CD4-positive, CD25-positive, alpha-beta regulatory T cell (primary cell): ENCODE measurements at regions not wholly inside any gene's neighbourhood (a gene's known extent, or its start where the extent isn't known, plus 50 kb on each side); places are given as distances from the start of the nearest gene placed in this dataset.
A peak's percentile ranks its signal among the peaks of the same experiment; 100 is the strongest.

ENCODE experiments used
- ATAC-seq, 2 donors: fragments of 150-1000 bp; cut with Tn5 transposase; one replicate each; pipeline ENCODE4 v1.10.0; 2021; ENCODE audit warnings: low read depth in 2 of 2, moderate number of reproducible peaks in 2 of 2, moderate library complexity in 1 of 2
- DNase-seq, 3 donors: peaks; one replicate each; pipeline versions ENCODE4 v3.0.0 to v3.0.0-alpha.2; 2012 to 2022; ENCODE audit warnings: mixed read lengths in 1 of 3
- H3K27ac ChIP-seq: one replicate; pipeline ENCODE4 v1.7.0; 2013; ENCODE audit warnings: mild to moderate bottlenecking, low read length; ENCODE audit not compliant: insufficient read depth, poor library complexity, severe bottlenecking
- H3K27me3 ChIP-seq: one replicate; pipeline ENCODE4 v1.7.0; 2013; ENCODE audit warnings: low read length; ENCODE audit not compliant: control insufficient read depth, insufficient read depth
- H3K36me3 ChIP-seq: one replicate; pipeline ENCODE4 v1.7.0; 2013; ENCODE audit warnings: mild to moderate bottlenecking, low read length, moderate library complexity; ENCODE audit not compliant: control insufficient read depth, insufficient read depth
- H3K4me1 ChIP-seq: 2 replicates; pipeline ENCODE4 v1.7.0; 2013; ENCODE audit warnings: mild to moderate bottlenecking, low read length; ENCODE audit not compliant: insufficient read depth, control insufficient read depth, poor library complexity, severe bottlenecking
- H3K4me3 ChIP-seq: one replicate; pipeline ENCODE4 v1.7.0; 2013; ENCODE audit warnings: low read depth, mild to moderate bottlenecking, low read length, moderate library complexity
- H3K9me3 ChIP-seq, 2 experiments: 1 replicate in 1 of 2; 2 replicates in 1 of 2; pipeline ENCODE4 v1.7.0; 2013; ENCODE audit warnings: low read length in 2 of 2, mild to moderate bottlenecking in 1 of 2, moderate library complexity in 1 of 2; ENCODE audit not compliant: control insufficient read depth in 2 of 2
- H3K27ac Mint-ChIP-seq, 3 donors: one replicate each; pipeline ENCODE4 v1.8.0; 2020 to 2022; ENCODE audit warnings: mild to moderate bottlenecking in 3 of 3, mixed read lengths in 3 of 3, moderate library complexity in 2 of 3
- H3K27me3 Mint-ChIP-seq: one replicate; pipeline ENCODE4 v1.8.0; 2022; ENCODE audit warnings: mild to moderate bottlenecking, mixed read lengths
- H3K36me3 Mint-ChIP-seq: one replicate; pipeline ENCODE4 v1.8.0; 2020; ENCODE audit warnings: mixed read lengths
- H3K4me1 Mint-ChIP-seq, 4 donors: one replicate each; pipeline ENCODE4 v1.8.0; 2020 to 2022; ENCODE audit warnings: mixed read lengths in 4 of 4, mild to moderate bottlenecking in 1 of 4
- H3K4me3 Mint-ChIP-seq, 4 donors: one replicate each; pipeline ENCODE4 v1.8.0; 2020 to 2022; ENCODE audit warnings: mild to moderate bottlenecking in 4 of 4, mixed read lengths in 4 of 4, moderate library complexity in 3 of 4
- H3K9me3 Mint-ChIP-seq, 7 donors: one replicate each; pipeline ENCODE4 v1.8.0; 2020 to 2022; ENCODE audit warnings: mixed read lengths in 7 of 7, mild to moderate bottlenecking in 3 of 7, moderate library complexity in 2 of 7

DNA sequence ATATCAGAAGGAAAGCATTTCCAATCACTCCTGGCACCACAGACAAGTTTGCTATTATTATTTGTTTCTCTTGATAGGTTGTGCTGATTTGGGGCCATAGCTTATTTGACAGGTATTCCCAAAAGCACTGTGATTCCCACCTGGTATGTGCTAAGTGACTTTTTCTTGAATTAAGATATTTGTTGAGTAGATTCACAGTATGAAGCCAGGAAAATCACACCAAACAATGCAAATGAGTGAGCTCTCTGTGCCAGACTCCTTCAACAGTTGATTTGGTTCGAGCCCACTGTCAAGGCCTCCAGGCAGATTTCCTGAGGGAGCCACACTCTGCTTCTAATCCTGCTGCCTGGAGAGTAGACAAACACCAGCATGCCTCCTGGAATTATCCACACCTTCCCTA is 253.0 kb upstream of the POU2AF2 start:
- Mint-ChIP-seq H3K4me1 (no peaks in the 10 kb centered on the region), H3K36me3 (no peaks in the 10 kb centered on the region), H3K4me3 (no peak overlapping the region), H3K9me3 (peaks cover 0 to 2% (median 0%) of the 10 kb centered on the region in 7 donors), H3K27me3 (peaks cover 7% of the 10 kb centered on the region), H3K27ac (no peak overlapping the region)
- Histone ChIP-seq H3K9me3 (no peaks in the 10 kb centered on the region), H3K27me3 (no peaks in the 10 kb centered on the region), H3K27ac (no peak overlapping the region), H3K4me1 (no peaks in the 10 kb centered on the region), H3K36me3 (no peaks in the 10 kb centered on the region), H3K4me3 (no peak overlapping the region)
- DNase-seq (no peak), ATAC-seq (no peak)

DNA sequence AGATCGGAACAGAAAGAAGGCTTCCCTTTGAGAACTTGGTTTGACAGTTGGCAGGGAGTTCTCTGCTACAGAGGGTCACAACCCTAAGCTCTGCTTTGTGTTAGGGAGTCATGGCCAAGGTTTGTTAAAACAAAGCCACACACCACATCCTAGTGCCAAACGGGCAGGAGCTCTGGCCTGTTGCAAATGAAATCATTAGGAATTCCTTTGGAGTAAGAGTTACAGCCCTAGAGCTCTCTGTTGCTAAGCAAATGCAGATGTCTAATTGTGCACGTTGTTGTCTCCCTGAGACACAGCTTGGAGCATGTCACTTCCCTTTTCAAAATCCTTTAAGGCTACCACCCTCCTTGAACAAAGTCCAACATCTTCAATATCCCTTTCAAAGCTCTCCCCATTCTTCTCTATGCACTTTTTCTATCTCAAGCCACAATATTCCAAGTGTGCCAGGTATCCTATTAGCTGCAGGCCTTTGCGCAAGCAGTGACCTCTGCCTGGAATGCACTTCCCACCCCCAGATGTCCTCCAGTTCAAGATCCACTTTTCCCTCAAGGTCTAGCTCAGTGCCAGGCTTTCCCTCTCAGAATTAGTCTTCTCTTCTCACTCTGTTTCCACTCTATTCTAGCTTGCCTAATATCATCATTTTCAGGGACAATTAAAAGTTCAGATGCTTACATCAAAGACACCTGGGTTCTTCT is 253.7 kb upstream of the POU2AF2 start:
- no peaks in the 10 kb centered on the region for H3K9me3 ChIP-seq
- H3K27me3 ChIP-seq, result no peaks in the 10 kb centered on the region
- H3K27ac Mint-ChIP-seq, result peak overlapping the region in 1 of 3 donors; percentile 6
- H3K36me3 ChIP-seq, result no peaks in the 10 kb centered on the region
- H3K27ac ChIP-seq, result no peak overlapping the region
- no peaks in the 10 kb centered on the region for H3K4me1 Mint-ChIP-seq
- H3K9me3 Mint-ChIP-seq, result peaks cover 0 to 4% (median 0%) of the 10 kb centered on the region in 7 donors
- peaks cover 7% of the 10 kb centered on the region for H3K27me3 Mint-ChIP-seq
- no peak overlapping the region for H3K4me3 ChIP-seq
- no peak overlapping the region for H3K4me3 Mint-ChIP-seq
- DNase-seq (no peak), ATAC-seq (no peak)
- H3K4me1 ChIP-seq, result no peaks in the 10 kb centered on the region
- H3K36me3 Mint-ChIP-seq, result no peaks in the 10 kb centered on the region

DNA sequence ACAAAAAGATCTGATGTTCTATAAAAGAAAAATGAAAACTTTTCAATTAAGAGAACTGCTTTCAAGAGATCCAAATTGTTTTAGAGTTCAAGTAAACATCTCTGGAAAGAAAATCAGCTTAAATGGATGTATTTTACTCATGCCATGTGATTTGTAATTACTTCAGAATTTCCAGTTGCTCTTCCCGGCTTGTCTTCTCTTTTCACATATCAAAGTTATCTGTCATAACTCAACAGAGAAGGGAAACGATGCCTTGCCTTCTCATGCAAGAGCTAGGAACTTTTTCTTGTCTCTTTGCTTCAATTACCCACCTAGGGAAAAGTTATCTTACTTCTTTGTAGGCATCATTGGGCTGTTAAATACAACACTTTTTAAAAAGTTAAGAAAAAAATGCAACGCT is 255.2 kb upstream of the POU2AF2 start:
- no peaks in the 10 kb centered on the region for H3K36me3 ChIP-seq
- no peaks in the 10 kb centered on the region for H3K4me1 Mint-ChIP-seq

DNA sequence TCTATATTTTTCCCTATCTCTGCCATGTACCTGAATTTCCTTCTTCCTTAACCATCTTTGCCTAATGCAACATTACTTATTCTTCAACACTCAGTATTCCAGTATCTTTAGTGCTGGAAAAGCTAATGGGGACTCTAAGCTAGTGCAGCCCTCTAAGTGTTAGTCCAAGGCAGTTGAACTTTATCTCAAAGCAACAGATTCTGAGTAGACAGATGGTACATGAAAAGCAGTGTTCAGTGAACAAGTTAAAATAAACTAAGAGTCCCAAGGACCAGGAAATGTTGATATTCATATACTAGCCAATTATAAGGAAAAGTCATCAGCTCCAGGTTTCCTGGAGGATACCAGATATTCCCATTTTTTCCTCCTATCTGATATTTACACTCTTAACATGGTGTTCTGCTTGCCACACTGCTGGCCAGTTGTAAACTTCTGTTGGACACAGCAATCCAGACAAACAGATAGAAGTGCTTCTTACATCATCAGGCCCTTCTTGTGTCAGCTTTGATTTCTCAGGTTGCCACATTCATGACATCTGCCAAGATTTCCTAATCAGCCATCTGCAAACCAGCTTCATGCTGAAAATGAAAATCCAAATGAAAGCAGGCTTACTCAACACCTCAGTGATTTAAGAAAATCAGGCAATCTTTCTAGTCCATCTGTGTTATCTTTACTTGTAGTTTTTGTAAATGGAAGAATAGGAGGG is 255.9 kb upstream of the POU2AF2 start:
- Histone ChIP-seq H3K36me3 (no peaks in the 10 kb centered on the region), H3K4me3 (no peak overlapping the region), H3K27ac (no peak overlapping the region), H3K27me3 (no peaks in the 10 kb centered on the region), H3K4me1 (no peaks in the 10 kb centered on the region), H3K9me3 (no peaks in the 10 kb centered on the region)
- Mint-ChIP-seq H3K4me3 (no peak overlapping the region), H3K9me3 (peaks cover 0 to 4% (median 0%) of the 10 kb centered on the region in 7 donors), H3K27ac (no peak overlapping the region), H3K4me1 (no peaks in the 10 kb centered on the region), H3K36me3 (no peaks in the 10 kb centered on the region), H3K27me3 (peaks cover 10% of the 10 kb centered on the region)
- ATAC-seq (no peak), DNase-seq (no peak)

More for the DNA sequence above, 255.2 kb upstream of the POU2AF2 start:
- H3K4me3 Mint-ChIP-seq, result no peak overlapping the region
- H3K9me3 Mint-ChIP-seq, result peaks cover 0 to 4% (median 0%) of the 10 kb centered on the region in 7 donors
- Histone ChIP-seq H3K27ac (no peak overlapping the region), H3K4me3 (no peak overlapping the region), H3K4me1 (no peaks in the 10 kb centered on the region), H3K27me3 (no peaks in the 10 kb centered on the region), H3K9me3 (no peaks in the 10 kb centered on the region)
- no peak for ATAC-seq
- no peak overlapping the region for H3K27ac Mint-ChIP-seq
- no peaks in the 10 kb centered on the region for H3K36me3 Mint-ChIP-seq
- H3K27me3 Mint-ChIP-seq, result peaks cover 7% of the 10 kb centered on the region
- no peak for DNase-seq

DNA sequence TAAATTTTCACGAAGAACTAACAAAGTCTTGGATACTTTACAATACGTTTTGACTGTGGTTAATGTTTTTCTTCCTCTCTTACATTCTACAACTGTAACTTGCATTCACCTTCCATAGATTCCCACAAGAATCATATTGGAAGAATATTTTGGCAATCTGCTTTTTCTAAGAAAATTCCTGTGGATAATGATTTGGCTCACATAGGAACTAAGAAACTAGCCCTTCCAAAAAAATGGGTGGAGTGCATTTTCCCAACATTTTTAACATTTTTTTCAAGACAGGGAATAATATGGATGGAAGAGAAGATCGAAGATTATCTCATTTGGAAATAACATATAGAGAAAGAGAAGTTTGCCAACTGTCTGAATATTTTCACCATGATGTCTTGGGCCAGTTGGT is 256.9 kb upstream of the POU2AF2 start:
- Mint-ChIP-seq H3K27me3 (peaks cover 8% of the 10 kb centered on the region), H3K36me3 (no peaks in the 10 kb centered on the region), H3K27ac (no peak overlapping the region), H3K4me1 (no peaks in the 10 kb centered on the region), H3K4me3 (no peak overlapping the region), H3K9me3 (peaks cover 0 to 4% (median 0%) of the 10 kb centered on the region in 7 donors)
- Histone ChIP-seq H3K4me3 (no peak overlapping the region), H3K36me3 (no peaks in the 10 kb centered on the region), H3K4me1 (no peaks in the 10 kb centered on the region), H3K27me3 (no peaks in the 10 kb centered on the region), H3K9me3 (no peaks in the 10 kb centered on the region), H3K27ac (no peak overlapping the region)
- ATAC-seq (no peak), DNase-seq (no peak)

DNA sequence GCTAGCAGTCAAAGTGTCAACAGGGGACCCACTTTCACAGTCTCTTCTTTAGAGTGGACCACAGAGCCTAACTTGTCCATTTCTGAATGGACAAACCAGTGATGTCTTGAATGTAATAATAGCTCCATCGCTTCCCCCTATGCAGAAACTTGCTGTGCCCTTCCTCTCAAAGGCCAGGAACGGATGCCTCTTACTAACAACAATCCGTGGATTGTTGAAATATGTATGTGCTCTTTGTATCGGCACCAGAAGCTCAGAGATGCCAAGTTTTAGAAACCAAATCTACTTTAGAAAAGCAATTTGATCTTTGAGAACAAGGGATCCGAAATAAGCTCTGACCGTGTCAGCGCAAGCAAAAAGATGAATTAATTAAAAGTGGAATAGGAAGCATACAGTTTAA is 259.5 kb upstream of the POU2AF2 start:
- Mint-ChIP-seq H3K27me3 (peaks cover 8% of the 10 kb centered on the region), H3K36me3 (no peaks in the 10 kb centered on the region), H3K9me3 (peaks cover 0 to 4% (median 0%) of the 10 kb centered on the region in 7 donors), H3K4me3 (no peak overlapping the region), H3K27ac (no peak overlapping the region), H3K4me1 (no peaks in the 10 kb centered on the region)
- Histone ChIP-seq H3K4me1 (no peaks in the 10 kb centered on the region), H3K4me3 (no peak overlapping the region), H3K27me3 (no peaks in the 10 kb centered on the region), H3K27ac (no peak overlapping the region), H3K9me3 (no peaks in the 10 kb centered on the region), H3K36me3 (no peaks in the 10 kb centered on the region)
- no peak for DNase-seq
- no peak for ATAC-seq

DNA sequence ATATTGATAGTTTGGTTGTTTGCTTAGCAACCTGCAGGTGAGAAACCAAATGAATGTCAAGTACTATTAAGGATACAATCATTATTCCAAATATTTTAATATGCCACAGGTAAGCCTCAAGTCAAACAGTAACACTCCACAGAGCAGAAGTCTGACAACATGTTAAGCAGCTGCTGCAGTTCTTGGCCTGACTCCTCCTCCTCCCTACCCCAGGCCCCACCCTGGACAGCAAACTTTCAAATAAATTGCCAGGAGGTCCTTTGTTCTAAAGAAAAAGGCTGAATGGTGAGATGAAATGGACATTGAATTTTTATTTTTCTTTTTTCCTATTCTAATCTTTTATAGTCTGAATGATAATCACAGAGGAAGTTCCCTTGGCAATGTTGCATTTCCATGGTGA is 260.0 kb upstream of the POU2AF2 start:
- DNase-seq (no peak), ATAC-seq (no peak)
- Mint-ChIP-seq H3K27ac (no peak overlapping the region), H3K27me3 (peaks cover 6% of the 10 kb centered on the region), H3K4me1 (no peaks in the 10 kb centered on the region), H3K36me3 (no peaks in the 10 kb centered on the region), H3K4me3 (no peak overlapping the region), H3K9me3 (peaks cover 0 to 4% (median 0%) of the 10 kb centered on the region in 7 donors)
- H3K9me3 ChIP-seq, result no peaks in the 10 kb centered on the region
- H3K4me1 ChIP-seq, result no peaks in the 10 kb centered on the region
- H3K4me3 ChIP-seq, result no peak overlapping the region
- no peaks in the 10 kb centered on the region for H3K36me3 ChIP-seq
- H3K27me3 ChIP-seq, result no peaks in the 10 kb centered on the region
- H3K27ac ChIP-seq, result no peak overlapping the region

DNA sequence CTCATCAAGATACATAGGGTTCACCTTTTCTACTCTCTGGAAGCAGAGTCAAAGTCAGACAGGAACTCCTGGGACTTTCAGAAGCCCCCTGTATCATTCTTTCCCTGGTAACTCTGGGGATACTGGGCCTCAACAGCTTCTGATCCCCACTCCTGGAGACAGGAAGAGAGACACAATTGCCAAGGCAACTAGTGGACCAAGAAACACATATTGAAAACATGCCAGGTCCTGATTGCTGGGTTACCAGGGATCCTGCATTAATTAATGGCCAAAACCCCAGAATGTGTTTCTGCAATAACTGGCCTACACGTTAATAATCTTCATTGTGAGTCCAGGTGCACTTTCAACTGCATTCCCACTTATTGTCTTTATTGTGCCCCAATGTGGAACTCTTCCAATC is 260.8 kb upstream of the POU2AF2 start:
- DNase-seq, result no peak
- H3K27ac Mint-ChIP-seq, result no peak overlapping the region
- peaks cover 4% of the 10 kb centered on the region for H3K27me3 Mint-ChIP-seq
- H3K4me1 ChIP-seq, result no peaks in the 10 kb centered on the region
- no peaks in the 10 kb centered on the region for H3K9me3 ChIP-seq
- H3K4me3 Mint-ChIP-seq, result no peak overlapping the region
- ATAC-seq, result no peak
- no peak overlapping the region for H3K27ac ChIP-seq
- no peaks in the 10 kb centered on the region for H3K4me1 Mint-ChIP-seq
- H3K4me3 ChIP-seq, result no peak overlapping the region
- H3K36me3 ChIP-seq, result no peaks in the 10 kb centered on the region
- no peaks in the 10 kb centered on the region for H3K27me3 ChIP-seq
- H3K36me3 Mint-ChIP-seq, result no peaks in the 10 kb centered on the region
- peaks cover 0 to 4% (median 2%) of the 10 kb centered on the region in 7 donors for H3K9me3 Mint-ChIP-seq
